ENCODE measurements at regions not wholly inside any gene's neighbourhood (a gene's known extent, or its start where the extent isn't known, plus 50 kb on each side); places are given as distances from the start of the nearest gene placed in this dataset.

GRCh38 chr11:56852131-56852530, 103.6 kb upstream of the OR9G4 start:
- TF ChIP-seq POLR2A (IDR thresholded peaks at IDR 0.05; ENCODE audit: low read length) (no peak), GATA1 (IDR thresholded peaks at IDR 0.05; ENCODE audit: low read depth, low read length) (no peak)

All from erythroblast (primary cell).